ENCODE measurements at regions not wholly inside any gene's neighbourhood (a gene's known extent, or its start where the extent isn't known, plus 50 kb on each side); places are given as distances from the start of the nearest gene placed in this dataset.

GRCh38 chr7:130959743-130960207 is 225.8 kb upstream of the KLF14 start:
- H3K9me3 Mint-ChIP-seq: no peaks in the 10 kb centered on the region
- no peaks in the 10 kb centered on the region for H3K27me3 Mint-ChIP-seq (ENCODE audit: insufficient read depth)
- peaks cover 50% of the 10 kb centered on the region for H3K36me3 Mint-ChIP-seq (ENCODE audit: low read depth)
- peak overlapping the region; percentile 98 for H3K27ac Mint-ChIP-seq
- intact Hi-C loops (cut with micrococcal nuclease): loop anchor here (1.0 to 5.0 kb wide), 3 partner anchors 11 to 368 kb away; partner anchors contain the start of gene MKLN1
- peak; percentile 49 for DNase-seq (ENCODE audit: low spot score)
- peak overlapping the region; percentile 92 for H3K4me3 Mint-ChIP-seq
- peaks cover 28% of the 10 kb centered on the region for H3K4me1 Mint-ChIP-seq (ENCODE audit: low read depth)

DNA sequence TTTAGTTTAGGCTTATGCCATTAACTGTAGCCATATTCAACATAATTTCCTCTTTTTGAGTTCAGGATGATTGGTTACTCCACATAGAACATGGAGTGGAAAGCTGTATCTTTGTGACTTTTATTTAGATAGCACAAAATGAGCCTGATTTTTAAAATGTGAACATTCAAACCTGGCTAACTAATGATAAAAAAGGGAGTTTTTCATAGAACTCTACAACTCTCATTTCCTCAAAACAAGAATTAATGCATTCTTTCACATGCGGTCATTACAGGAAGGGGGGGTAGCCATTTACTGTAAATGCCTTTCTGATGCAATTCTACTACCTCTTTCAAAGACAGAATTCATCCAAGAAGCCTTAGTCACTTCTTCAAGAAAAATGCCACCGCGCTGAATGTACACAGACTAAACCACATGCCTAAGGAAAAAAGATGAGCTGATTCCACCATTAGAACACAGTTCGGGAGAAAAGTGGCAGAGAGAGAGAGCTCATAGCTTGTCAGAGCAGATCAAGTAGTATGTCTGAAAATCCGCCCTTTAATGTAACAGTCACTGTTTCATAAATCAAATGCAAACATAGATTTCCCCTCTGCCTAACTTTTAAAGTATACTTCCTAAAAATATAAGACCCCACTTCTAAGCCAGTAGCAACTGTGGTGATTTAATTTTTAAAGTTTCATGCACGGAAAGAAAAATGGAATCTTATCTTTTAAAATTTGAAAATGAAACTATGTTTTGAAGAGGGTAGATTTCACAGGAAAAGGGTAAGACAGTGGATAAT is 226.4 kb upstream of the KLF14 start:
- intact Hi-C loops (cut with micrococcal nuclease): loop anchor here (1.0 to 5.0 kb wide), 3 partner anchors 12 to 367 kb away; partner anchors contain the start of gene MKLN1
- peaks cover 44% of the 10 kb centered on the region for H3K36me3 Mint-ChIP-seq (ENCODE audit: low read depth)
- peak; percentile 59 for DNase-seq (ENCODE audit: low spot score)
- H3K4me3 Mint-ChIP-seq: peak overlapping the region; percentile 92
- H3K9me3 Mint-ChIP-seq: no peaks in the 10 kb centered on the region
- H3K27ac Mint-ChIP-seq: peak overlapping the region; percentile 98
- peaks cover 28% of the 10 kb centered on the region for H3K4me1 Mint-ChIP-seq (ENCODE audit: low read depth)
- no peaks in the 10 kb centered on the region for H3K27me3 Mint-ChIP-seq (ENCODE audit: insufficient read depth)

- Mint-ChIP-seq H3K36me3 (ENCODE audit: low read depth) (peaks cover 38% of the 10 kb centered on the region), H3K27ac (peak overlapping the region; percentile 98), H3K9me3 (no peaks in the 10 kb centered on the region), H3K4me3 (peak overlapping the region; percentile 92), H3K4me1 (ENCODE audit: low read depth) (peaks cover 29% of the 10 kb centered on the region), H3K27me3 (ENCODE audit: insufficient read depth) (no peaks in the 10 kb centered on the region)
- intact Hi-C loops (cut with micrococcal nuclease): loop anchor here (1.0 to 5.0 kb wide), 12 partner anchors 9 to 781 kb away; partner anchors contain the start of gene MKLN1
- peak; percentile 83 for DNase-seq (ENCODE audit: low spot score)
Measured at GRCh38 chr7:130961128-130961601, 227.2 kb upstream of the KLF14 start.

GRCh38 chr7:130962109-130962508 is 228.1 kb upstream of the KLF14 start:
- H3K27ac Mint-ChIP-seq: peak overlapping the region; percentile 89
- peaks cover 39% of the 10 kb centered on the region for H3K36me3 Mint-ChIP-seq (ENCODE audit: low read depth)
- H3K27me3 Mint-ChIP-seq (ENCODE audit: insufficient read depth): no peaks in the 10 kb centered on the region
- no peaks in the 10 kb centered on the region for H3K9me3 Mint-ChIP-seq
- peak overlapping the region; percentile 92 for H3K4me3 Mint-ChIP-seq
- DNase-seq (ENCODE audit: low spot score): no peak
- intact Hi-C loops (cut with micrococcal nuclease): loop anchor here (5.0 kb wide), 1 partner anchor 365 kb away; the partner anchor contains the start of gene MKLN1
- peaks cover 39% of the 10 kb centered on the region for H3K4me1 Mint-ChIP-seq (ENCODE audit: low read depth)

DNA sequence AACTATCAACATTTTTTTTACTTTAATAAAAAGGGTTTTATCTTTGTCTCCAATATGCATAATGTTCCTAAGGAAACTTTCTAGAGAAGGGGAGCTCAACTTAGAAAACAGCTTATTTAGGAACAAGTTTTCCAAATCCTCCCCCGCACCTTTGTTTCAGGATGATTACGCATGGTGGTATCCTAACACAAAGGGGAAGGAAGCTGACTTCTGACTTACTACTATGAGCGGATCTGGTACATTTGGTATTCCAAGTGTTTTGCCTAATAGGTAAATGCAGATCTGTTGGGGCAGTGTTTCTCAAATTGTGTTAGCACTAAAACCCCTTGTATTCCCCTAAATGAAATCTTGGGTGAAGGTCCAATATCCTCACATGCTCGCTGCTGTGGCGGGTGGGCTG is 229.3 kb upstream of the KLF14 start:
- DNase-seq (ENCODE audit: low spot score): no peak
- intact Hi-C loops (cut with micrococcal nuclease): loop anchor here (5.0 kb wide), 1 partner anchor 364 kb away; the partner anchor contains the start of gene MKLN1
- Mint-ChIP-seq H3K4me3 (no peak overlapping the region), H3K9me3 (no peaks in the 10 kb centered on the region), H3K36me3 (ENCODE audit: low read depth) (peaks cover 37% of the 10 kb centered on the region), H3K4me1 (ENCODE audit: low read depth) (peaks cover 48% of the 10 kb centered on the region), H3K27ac (peak overlapping the region; percentile 73), H3K27me3 (ENCODE audit: insufficient read depth) (no peaks in the 10 kb centered on the region)

DNA sequence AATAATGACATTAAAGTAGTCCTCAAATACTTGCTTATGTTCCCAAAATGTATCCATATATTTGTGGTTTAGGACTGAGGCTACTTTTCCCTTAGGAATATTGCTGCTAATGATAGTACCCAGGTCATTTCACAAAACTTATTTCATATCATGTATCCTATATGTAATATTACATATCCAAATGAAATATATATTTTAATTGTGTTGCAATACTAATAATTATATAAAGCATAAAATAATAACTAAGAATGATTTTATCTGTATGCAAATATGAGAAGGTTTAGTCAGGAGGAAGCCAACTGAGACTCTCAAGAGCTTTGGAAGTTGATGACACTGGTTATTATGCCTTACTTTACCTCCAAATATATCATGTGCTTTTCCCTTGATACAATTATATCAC is 231.5 kb upstream of the KLF14 start:
- Mint-ChIP-seq H3K27ac (no peak overlapping the region), H3K4me1 (ENCODE audit: low read depth) (peaks cover 57% of the 10 kb centered on the region), H3K27me3 (ENCODE audit: insufficient read depth) (no peaks in the 10 kb centered on the region), H3K9me3 (no peaks in the 10 kb centered on the region), H3K36me3 (ENCODE audit: low read depth) (peaks cover 28% of the 10 kb centered on the region), H3K4me3 (no peak overlapping the region)
- intact Hi-C loops (cut with micrococcal nuclease): no loop called here
- no peak for DNase-seq (ENCODE audit: low spot score)

DNA sequence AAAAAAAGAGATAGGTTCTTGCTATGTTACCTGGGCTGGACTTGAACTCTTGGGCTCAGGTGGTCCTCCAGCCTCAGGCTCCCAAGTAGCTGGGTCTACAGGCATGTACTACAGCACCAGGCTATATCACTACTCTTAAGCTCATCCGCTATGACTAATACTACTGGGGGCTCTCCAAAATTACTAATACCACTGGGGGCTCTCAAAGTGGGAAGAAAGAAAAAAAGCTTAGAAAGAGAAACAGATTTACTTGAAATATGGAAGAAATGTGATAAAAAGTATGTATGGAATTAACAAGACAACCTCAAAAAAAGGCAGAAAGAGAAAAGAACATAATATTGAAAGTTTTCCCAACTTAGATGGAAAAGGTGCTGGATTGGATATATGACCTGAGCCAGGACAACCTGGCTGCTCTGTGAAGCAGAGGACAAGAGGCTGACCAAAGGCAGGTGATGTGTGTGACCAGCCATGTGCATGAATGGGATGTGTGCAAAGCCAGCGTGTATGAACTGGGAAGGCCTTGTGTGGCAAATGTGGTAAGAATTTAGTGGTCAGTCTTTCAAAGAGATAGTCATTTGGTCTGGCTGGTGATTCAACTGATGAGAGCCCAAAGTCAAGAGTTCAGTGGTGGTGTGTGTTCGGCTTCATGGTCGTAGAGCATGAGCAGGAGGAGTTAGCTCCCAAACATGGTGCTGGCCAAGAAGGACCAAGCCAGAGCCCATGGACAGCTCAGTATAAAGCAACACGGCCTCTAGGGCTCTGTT is 232.4 kb upstream of the KLF14 start:
- no peak overlapping the region for H3K4me3 Mint-ChIP-seq
- H3K9me3 Mint-ChIP-seq: no peaks in the 10 kb centered on the region
- H3K27me3 Mint-ChIP-seq (ENCODE audit: insufficient read depth): no peaks in the 10 kb centered on the region
- peaks cover 64% of the 10 kb centered on the region for H3K4me1 Mint-ChIP-seq (ENCODE audit: low read depth)
- no peak for DNase-seq (ENCODE audit: low spot score)
- peak overlapping the region; percentile 47 for H3K27ac Mint-ChIP-seq
- intact Hi-C loops (cut with micrococcal nuclease): no loop called here
- peaks cover 28% of the 10 kb centered on the region for H3K36me3 Mint-ChIP-seq (ENCODE audit: low read depth)

DNA sequence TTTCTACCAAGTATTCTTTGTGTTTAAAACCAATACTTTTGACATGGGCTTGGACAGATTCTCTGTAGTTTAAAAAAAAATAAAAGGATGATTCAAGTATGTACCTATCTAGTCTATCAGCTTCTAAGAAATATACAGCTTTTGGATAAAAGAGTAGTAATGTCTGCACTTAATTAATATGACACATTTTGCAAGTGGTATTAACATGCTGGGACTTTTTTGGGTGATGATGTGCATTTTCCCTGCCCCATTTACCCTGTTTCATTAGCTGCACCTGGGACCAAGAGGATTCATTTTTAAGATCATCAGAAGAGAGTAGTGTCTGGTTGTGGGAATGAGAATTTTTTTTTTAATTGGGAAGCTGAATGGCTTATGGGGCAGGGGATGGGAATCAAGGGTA is 236.2 kb upstream of the KLF14 start:
- peak overlapping the region; percentile 37 for H3K4me3 Mint-ChIP-seq

GRCh38 chr7:130970696-130971095 is 236.7 kb upstream of the KLF14 start:
- no peak for DNase-seq (ENCODE audit: low spot score)
- Mint-ChIP-seq H3K4me3 (peak overlapping the region; percentile 37), H3K9me3 (peaks cover 29% of the 10 kb centered on the region), H3K27ac (peak overlapping the region; percentile 94), H3K27me3 (ENCODE audit: insufficient read depth) (no peaks in the 10 kb centered on the region), H3K4me1 (ENCODE audit: low read depth) (peaks cover 76% of the 10 kb centered on the region), H3K36me3 (ENCODE audit: low read depth) (peaks cover 61% of the 10 kb centered on the region)
- intact Hi-C loops (cut with micrococcal nuclease): loop anchor here (1.0 to 2.0 kb wide), 6 partner anchors 9 to 321 kb away; no protein-coding TSS in a partner anchor

More for the DNA sequence above, 236.2 kb upstream of the KLF14 start:
- Mint-ChIP-seq H3K27me3 (ENCODE audit: insufficient read depth) (no peaks in the 10 kb centered on the region), H3K27ac (peak overlapping the region; percentile 94), H3K9me3 (peaks cover 24% of the 10 kb centered on the region), H3K36me3 (ENCODE audit: low read depth) (peaks cover 56% of the 10 kb centered on the region), H3K4me1 (ENCODE audit: low read depth) (peaks cover 71% of the 10 kb centered on the region)
- no peak for DNase-seq (ENCODE audit: low spot score)
- intact Hi-C loops (cut with micrococcal nuclease): loop anchor here (1.0 to 2.0 kb wide), 5 partner anchors 9 to 61 kb away; no protein-coding TSS in a partner anchor

GRCh38 chr7:130971297-130971696 is 237.3 kb upstream of the KLF14 start:
- H3K4me3 Mint-ChIP-seq: peak overlapping the region; percentile 37
- peaks cover 79% of the 10 kb centered on the region for H3K4me1 Mint-ChIP-seq (ENCODE audit: low read depth)
- H3K27ac Mint-ChIP-seq: peak overlapping the region; percentile 94
- H3K9me3 Mint-ChIP-seq: peaks cover 32% of the 10 kb centered on the region
- intact Hi-C loops (cut with micrococcal nuclease): loop anchor here (1.0 to 2.0 kb wide), 2 partner anchors 14 to 322 kb away; no protein-coding TSS in a partner anchor
- H3K36me3 Mint-ChIP-seq (ENCODE audit: low read depth): peaks cover 62% of the 10 kb centered on the region
- no peaks in the 10 kb centered on the region for H3K27me3 Mint-ChIP-seq (ENCODE audit: insufficient read depth)
- DNase-seq (ENCODE audit: low spot score): peak; percentile 27

DNA sequence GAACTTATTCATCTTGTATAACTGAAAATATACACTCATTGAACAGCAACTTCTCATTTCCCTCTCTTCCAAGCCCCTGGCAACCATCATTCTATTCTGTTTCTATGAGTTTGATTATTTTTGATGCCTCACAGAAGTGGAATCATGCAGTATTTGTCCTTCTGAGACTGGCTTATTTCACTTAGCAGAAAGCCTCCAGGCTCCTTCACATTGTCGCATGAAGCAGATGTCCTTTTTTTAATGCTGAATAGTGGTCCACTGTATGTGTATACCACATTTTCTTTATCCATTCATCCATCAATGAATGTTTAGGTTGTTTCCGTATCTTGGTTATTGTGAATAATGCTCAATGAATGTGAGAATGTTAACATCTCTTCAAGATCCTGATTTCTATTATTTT is 238.2 kb upstream of the KLF14 start:
- H3K27ac Mint-ChIP-seq: peak overlapping the region; percentile 94
- DNase-seq (ENCODE audit: low spot score): no peak
- intact Hi-C loops (cut with micrococcal nuclease): loop anchor here (2.0 kb wide), 1 partner anchor 17 kb away; no protein-coding TSS in a partner anchor
- peak overlapping the region; percentile 63 for H3K4me3 Mint-ChIP-seq
- no peaks in the 10 kb centered on the region for H3K27me3 Mint-ChIP-seq (ENCODE audit: insufficient read depth)
- H3K4me1 Mint-ChIP-seq (ENCODE audit: low read depth): peaks cover 73% of the 10 kb centered on the region
- H3K36me3 Mint-ChIP-seq (ENCODE audit: low read depth): peaks cover 56% of the 10 kb centered on the region
- peaks cover 32% of the 10 kb centered on the region for H3K9me3 Mint-ChIP-seq

- no peak for DNase-seq (ENCODE audit: low spot score)
- Mint-ChIP-seq H3K4me1 (ENCODE audit: low read depth) (peaks cover 61% of the 10 kb centered on the region), H3K4me3 (peak overlapping the region; percentile 13)
Measured at GRCh38 chr7:130973637-130974036, 239.6 kb upstream of the KLF14 start.

More at GRCh38 chr7:130973637-130974036, 239.6 kb upstream of the KLF14 start:
- peak overlapping the region; percentile 91 for H3K27ac Mint-ChIP-seq
- H3K9me3 Mint-ChIP-seq: peaks cover 32% of the 10 kb centered on the region
- peaks cover 50% of the 10 kb centered on the region for H3K36me3 Mint-ChIP-seq (ENCODE audit: low read depth)
- no peaks in the 10 kb centered on the region for H3K27me3 Mint-ChIP-seq (ENCODE audit: insufficient read depth)
- intact Hi-C loops (cut with micrococcal nuclease): loop anchor here (1.0 to 2.0 kb wide), 3 partner anchors 9 to 30 kb away; no protein-coding TSS in a partner anchor

Measured in activated T-helper 1 cell treated with anti-CD3 and anti-CD28 coated beads, Interleukin-12 subunit alpha, Interleukin-12 subunit beta, Interleukin-2, Interleukin-4 antibody, amounts not matched to agents 30 ng/mL and 10 ng/mL and 1 ng/mL, durations not matched to agents 14 hours and 24 hours and 36 hours (primary cell).